Muscle layer of colon (tissue), 2 donors: ENCODE measurements at regions not wholly inside any gene's neighbourhood (a gene's known extent, or its start where the extent isn't known, plus 50 kb on each side); places are given as distances from the start of the nearest gene placed in this dataset.

Source experiments
- H3K27ac ChIP-seq: one replicate; pipeline ENCODE4 v1.7.0; 2013; ENCODE audit warnings: low read depth, mild to moderate bottlenecking, low read length, moderate library complexity
- H3K27me3 ChIP-seq, 2 donors: one replicate each; pipeline ENCODE4 v1.7.0; 2013; ENCODE audit warnings: low read length in 2 of 2, mild to moderate bottlenecking in 2 of 2; ENCODE audit not compliant: insufficient read depth in 2 of 2, control insufficient read depth in 1 of 2
- H3K36me3 ChIP-seq: one replicate; pipeline ENCODE4 v1.7.0; 2013; ENCODE audit warnings: mild to moderate bottlenecking, low read length; ENCODE audit not compliant: insufficient read depth
- H3K4me1 ChIP-seq: one replicate; pipeline ENCODE4 v1.7.0; 2013; ENCODE audit warnings: mild to moderate bottlenecking, low read length; ENCODE audit not compliant: insufficient read depth
- H3K4me3 ChIP-seq, 2 donors: one replicate each; pipeline ENCODE4 v1.7.0; 2013; ENCODE audit warnings: low read length in 2 of 2, low read depth in 1 of 2, mild to moderate bottlenecking in 1 of 2, moderate library complexity in 1 of 2
- H3K9ac ChIP-seq: one replicate; pipeline ENCODE4 v1.7.0; 2013; ENCODE audit warnings: low read length
- H3K9me3 ChIP-seq: one replicate; pipeline ENCODE4 v1.7.0; 2013; ENCODE audit warnings: mild to moderate bottlenecking, low read length
- donor health status: abdominal sarcoma.
- donor health status: Adenocarcinoma of cecum.

DNA sequence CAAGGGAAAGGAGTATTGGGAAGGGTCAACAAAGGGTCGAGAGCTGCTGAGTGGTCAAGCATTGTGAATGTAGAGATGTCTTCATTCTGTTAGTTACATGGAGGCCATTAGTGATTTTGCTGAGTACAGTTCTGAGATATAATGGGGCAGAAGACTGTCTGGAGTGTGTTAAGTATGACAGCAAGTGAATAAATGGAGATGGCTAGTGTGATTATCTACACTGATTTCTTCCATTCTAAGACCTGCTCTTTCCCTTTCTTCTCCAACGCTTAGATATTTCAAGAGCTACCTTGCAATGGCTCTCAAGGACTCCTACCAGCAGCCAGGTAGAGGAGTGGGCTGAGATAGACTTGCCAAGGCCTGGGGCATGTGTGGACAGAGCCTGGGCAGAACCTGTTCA lies 216.5 kb downstream of the MFSD1 start:
- no peaks in the 10 kb centered on the region for H3K36me3 ChIP-seq
- H3K4me1 ChIP-seq: no peaks in the 10 kb centered on the region
- no peaks in the 10 kb centered on the region for H3K27me3 ChIP-seq
- no peaks in the 10 kb centered on the region for H3K9me3 ChIP-seq
- H3K4me3 ChIP-seq: no peak overlapping the region
- H3K9ac ChIP-seq: no peak overlapping the region
- H3K27ac ChIP-seq: no peak overlapping the region

GRCh38 chr3:159025733-159026132 lies 223.9 kb downstream of the MFSD1 start:
- Histone ChIP-seq H3K36me3 (no peaks in the 10 kb centered on the region), H3K27me3 (no peaks in the 10 kb centered on the region), H3K4me1 (no peaks in the 10 kb centered on the region), H3K4me3 (no peak overlapping the region), H3K9me3 (no peaks in the 10 kb centered on the region), H3K27ac (no peak overlapping the region), H3K9ac (no peak overlapping the region)

DNA sequence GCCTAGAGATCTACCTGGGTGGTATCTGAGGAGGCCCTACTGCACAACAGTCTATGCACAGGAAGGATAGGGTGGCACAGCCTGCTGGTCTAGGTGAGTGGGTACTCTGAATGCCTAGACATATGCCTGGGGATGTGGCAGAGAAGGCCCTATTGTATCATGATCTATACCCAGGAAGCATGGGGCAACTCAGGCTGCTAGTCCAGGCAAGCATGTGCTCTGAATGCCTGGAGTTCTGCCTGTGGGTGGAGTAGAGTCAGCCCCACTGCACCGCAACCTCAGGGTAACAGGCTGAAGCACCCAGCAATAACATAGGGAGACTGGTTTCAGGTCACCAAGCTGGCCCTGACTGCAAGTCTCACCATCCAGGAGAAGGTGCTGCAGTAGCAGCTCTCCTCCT lies 224.7 kb downstream of the MFSD1 start:
- Histone ChIP-seq H3K4me1 (no peaks in the 10 kb centered on the region), H3K27ac (no peak overlapping the region), H3K4me3 (no peak overlapping the region), H3K36me3 (no peaks in the 10 kb centered on the region), H3K9ac (no peak overlapping the region), H3K27me3 (no peaks in the 10 kb centered on the region), H3K9me3 (no peaks in the 10 kb centered on the region)

DNA sequence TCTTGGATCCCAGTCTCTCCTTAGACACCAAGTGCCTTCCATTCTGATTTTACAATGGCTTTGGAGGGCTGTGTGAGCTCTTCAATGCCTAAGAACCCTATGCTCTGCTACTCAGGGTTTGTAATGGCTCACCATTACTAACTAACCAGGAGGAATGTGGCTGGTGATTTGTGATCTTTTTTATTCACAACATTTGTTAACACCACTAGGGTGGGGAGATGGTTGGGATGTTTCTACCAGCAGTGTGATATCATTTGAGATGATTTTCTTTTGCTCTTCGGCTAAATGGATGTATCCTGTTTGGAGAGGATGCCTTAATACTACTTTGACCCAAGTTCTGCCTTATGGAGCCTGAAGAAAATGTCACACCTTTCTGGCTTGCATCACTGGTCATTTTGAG lies 226.9 kb downstream of the MFSD1 start:
- Histone ChIP-seq H3K27me3 (no peaks in the 10 kb centered on the region), H3K9ac (no peak overlapping the region), H3K4me1 (no peaks in the 10 kb centered on the region), H3K9me3 (no peaks in the 10 kb centered on the region), H3K4me3 (no peak overlapping the region), H3K27ac (no peak overlapping the region), H3K36me3 (no peaks in the 10 kb centered on the region)

GRCh38 chr3:159029306-159030026 lies 227.6 kb downstream of the MFSD1 start:
- Histone ChIP-seq H3K9me3 (no peaks in the 10 kb centered on the region), H3K4me1 (no peaks in the 10 kb centered on the region), H3K36me3 (no peaks in the 10 kb centered on the region), H3K27me3 (no peaks in the 10 kb centered on the region), H3K4me3 (no peak overlapping the region), H3K27ac (no peak overlapping the region), H3K9ac (no peak overlapping the region)

GRCh38 chr3:159030138-159030670 lies 228.3 kb downstream of the MFSD1 start:
- Histone ChIP-seq H3K27me3 (no peaks in the 10 kb centered on the region), H3K36me3 (no peaks in the 10 kb centered on the region), H3K4me3 (no peak overlapping the region), H3K9ac (no peak overlapping the region), H3K27ac (no peak overlapping the region), H3K4me1 (no peaks in the 10 kb centered on the region), H3K9me3 (no peaks in the 10 kb centered on the region)

GRCh38 chr3:159030886-159031679 lies 229.2 kb downstream of the MFSD1 start:
- no peaks in the 10 kb centered on the region for H3K27me3 ChIP-seq
- H3K9me3 ChIP-seq: no peaks in the 10 kb centered on the region
- H3K9ac ChIP-seq: no peak overlapping the region
- no peaks in the 10 kb centered on the region for H3K36me3 ChIP-seq
- no peaks in the 10 kb centered on the region for H3K4me1 ChIP-seq
- H3K4me3 ChIP-seq: no peak overlapping the region
- H3K27ac ChIP-seq: no peak overlapping the region

GRCh38 chr3:159032311-159032710 lies 230.5 kb downstream of the MFSD1 start:
- no peak overlapping the region for H3K4me3 ChIP-seq
- no peak overlapping the region for H3K27ac ChIP-seq
- H3K36me3 ChIP-seq: no peaks in the 10 kb centered on the region
- H3K4me1 ChIP-seq: no peaks in the 10 kb centered on the region
- no peak overlapping the region for H3K9ac ChIP-seq
- H3K9me3 ChIP-seq: no peaks in the 10 kb centered on the region
- no peaks in the 10 kb centered on the region for H3K27me3 ChIP-seq

GRCh38 chr3:159038405-159038804 lies 236.6 kb downstream of the MFSD1 start:
- Histone ChIP-seq H3K4me1 (no peaks in the 10 kb centered on the region), H3K36me3 (no peaks in the 10 kb centered on the region), H3K27ac (no peak overlapping the region), H3K9ac (no peak overlapping the region), H3K4me3 (no peak overlapping the region), H3K9me3 (no peaks in the 10 kb centered on the region), H3K27me3 (no peaks in the 10 kb centered on the region)

GRCh38 chr3:159039286-159039685 lies 237.4 kb downstream of the MFSD1 start:
- H3K4me1 ChIP-seq: no peaks in the 10 kb centered on the region
- no peak overlapping the region for H3K27ac ChIP-seq
- H3K4me3 ChIP-seq: no peak overlapping the region
- H3K36me3 ChIP-seq: no peaks in the 10 kb centered on the region
- H3K9me3 ChIP-seq: no peaks in the 10 kb centered on the region
- H3K27me3 ChIP-seq: no peaks in the 10 kb centered on the region
- H3K9ac ChIP-seq: no peak overlapping the region

- Histone ChIP-seq H3K9me3 (no peaks in the 10 kb centered on the region), H3K27ac (no peak overlapping the region), H3K4me3 (no peak overlapping the region), H3K36me3 (no peaks in the 10 kb centered on the region), H3K9ac (no peak overlapping the region), H3K4me1 (no peaks in the 10 kb centered on the region), H3K27me3 (no peaks in the 10 kb centered on the region)
These were observed 243.5 kb downstream of the MFSD1 start for GRCh38 chr3:159045279-159045885.
